Mesendoderm (in vitro differentiated cells): ENCODE measurements at regions not wholly inside any gene's neighbourhood (a gene's known extent, or its start where the extent isn't known, plus 50 kb on each side); places are given as distances from the start of the nearest gene placed in this dataset.

ENCODE experiments used
- DNase-seq: peaks from one replicate; pipeline ENCODE4 v3.0.0; 2013
- H2AK5ac ChIP-seq: 2 replicates; pipeline ENCODE4 v1.6.1; 2013; ENCODE audit warnings: low read length, inconsistent platforms
- H2BK120ac ChIP-seq: 2 replicates; pipeline ENCODE4 v1.6.1; 2013; ENCODE audit warnings: low read depth, mild to moderate bottlenecking, low read length, moderate library complexity, mixed read lengths
- H2BK15ac ChIP-seq: replicated peaks from 2 replicates; pipeline ENCODE4 v1.6.1; 2013; ENCODE audit warnings: low read depth, mild to moderate bottlenecking, moderate library complexity
- H2BK5ac ChIP-seq: 2 replicates; pipeline ENCODE4 v1.6.1; 2013; ENCODE audit warnings: low read length, inconsistent platforms
- H3K18ac ChIP-seq: 2 replicates; pipeline ENCODE4 v1.6.1; 2013; ENCODE audit warnings: mild to moderate bottlenecking, low read length, mixed read lengths
- H3K23ac ChIP-seq: one replicate; pipeline ENCODE4 v1.6.1; 2013; ENCODE audit warnings: low read length
- H3K27ac ChIP-seq: 2 replicates; pipeline ENCODE4 v1.5.1; 2013; ENCODE audit warnings: low read depth, mild to moderate bottlenecking, inconsistent platforms, low read length, moderate library complexity
- H3K27me3 ChIP-seq: 2 replicates; pipeline ENCODE4 v1.6.1; 2013; ENCODE audit warnings: low read length, control low read depth, mild to moderate bottlenecking, inconsistent platforms; ENCODE audit not compliant: insufficient read depth, poor library complexity
- H3K36me3 ChIP-seq: 2 replicates; pipeline ENCODE4 v1.6.1; 2013; ENCODE audit warnings: low read length, inconsistent platforms; ENCODE audit not compliant: control insufficient read depth, insufficient read depth
- H3K4ac ChIP-seq: one replicate; pipeline ENCODE4 v1.6.1; 2013; ENCODE audit warnings: low read depth, mild to moderate bottlenecking, low read length, moderate library complexity
- H3K4me1 ChIP-seq: 2 replicates; pipeline ENCODE4 v1.6.1; 2013; ENCODE audit warnings: low read depth, low read length, inconsistent platforms; ENCODE audit not compliant: control insufficient read depth
- H3K4me2 ChIP-seq: 2 replicates; pipeline ENCODE4 v1.6.1; 2013; ENCODE audit warnings: low read length
- H3K4me3 ChIP-seq: 2 replicates; pipeline ENCODE4 v1.5.1; 2013; ENCODE audit warnings: mild to moderate bottlenecking, low read length
- H3K56ac ChIP-seq: one replicate; pipeline ENCODE4 v1.6.1; 2013; ENCODE audit warnings: low read length
- H3K79me1 ChIP-seq: 2 replicates; pipeline ENCODE4 v1.6.1; 2013; ENCODE audit warnings: low read length, inconsistent platforms
- H3K79me2 ChIP-seq: 2 replicates; pipeline ENCODE4 v1.6.1; 2013; ENCODE audit warnings: mild to moderate bottlenecking, low read length; ENCODE audit not compliant: control insufficient read depth, insufficient read depth
- H3K9ac ChIP-seq: 2 replicates; pipeline ENCODE4 v1.6.1; 2013; ENCODE audit warnings: low read length, inconsistent platforms
- H4K5ac ChIP-seq: one replicate; pipeline ENCODE4 v1.6.1; 2013; ENCODE audit warnings: low read length
- H4K8ac ChIP-seq: one replicate; pipeline ENCODE4 v1.6.1; 2013; ENCODE audit warnings: low read depth, mild to moderate bottlenecking, control low read depth, low read length, moderate library complexity
- WGBS: extraction: QIAGEN DNeasy Blood & Tissue Kit; methylation state at CpG from one replicate; pipeline ENCODE4 v1.1.7; 2013; ENCODE audit warnings: low lambda C conversion rate, missing lambda C conversion rate; ENCODE audit not compliant: insufficient coverage; ENCODE audit errors: extremely low coverage; 5-methylcytosine and 5-hydroxymethylcytosine counted together

GRCh38 chr20:4342609-4343008, 93.5 kb upstream of the ADRA1D start:
- Histone ChIP-seq H3K4me3 (no peak overlapping the region), H2AK5ac (no peak overlapping the region), H3K79me2 (no peaks in the 10 kb centered on the region), H3K9ac (no peak overlapping the region), H3K79me1 (no peaks in the 10 kb centered on the region), H3K36me3 (no peaks in the 10 kb centered on the region), H4K8ac (no peak overlapping the region), H3K4me1 (no peaks in the 10 kb centered on the region), H3K27me3 (no peaks in the 10 kb centered on the region), H2BK5ac (no peak overlapping the region), H3K4me2 (no peak overlapping the region), H3K23ac (no peak overlapping the region), H2BK120ac (no peak overlapping the region), H3K27ac (no peak overlapping the region), H3K56ac (no peak overlapping the region), H2BK15ac (no peak overlapping the region), H4K5ac (no peak overlapping the region), H3K4ac (no peak overlapping the region), H3K18ac (no peak overlapping the region)
- WGBS = no CpG with 5 or more reads among the region's 2 CpGs
- DNase-seq = no peak

GRCh38 chr20:4341804-4342485, 92.9 kb upstream of the ADRA1D start:
- H2BK5ac ChIP-seq = no peak overlapping the region
- H3K27ac ChIP-seq = no peak overlapping the region

GRCh38 chr20:4335722-4336121, 86.6 kb upstream of the ADRA1D start:
- Histone ChIP-seq H3K27me3 (no peaks in the 10 kb centered on the region), H3K4me2 (no peak overlapping the region), H3K79me1 (no peaks in the 10 kb centered on the region), H3K4me3 (no peak overlapping the region), H4K8ac (no peak overlapping the region), H4K5ac (no peak overlapping the region), H3K79me2 (no peaks in the 10 kb centered on the region), H3K56ac (no peak overlapping the region), H3K4ac (no peak overlapping the region), H3K18ac (no peak overlapping the region), H2BK120ac (no peak overlapping the region), H3K23ac (no peak overlapping the region), H3K27ac (no peak overlapping the region), H3K36me3 (no peaks in the 10 kb centered on the region), H3K9ac (no peak overlapping the region), H2BK5ac (no peak overlapping the region), H3K4me1 (no peaks in the 10 kb centered on the region), H2AK5ac (no peak overlapping the region), H2BK15ac (no peak overlapping the region)
- WGBS = no CpG with 5 or more reads among the region's 1 CpG
- DNase-seq = no peak

More at GRCh38 chr20:4341804-4342485, 92.9 kb upstream of the ADRA1D start:
- Histone ChIP-seq H4K8ac (no peak overlapping the region), H3K4me3 (no peak overlapping the region), H3K23ac (no peak overlapping the region), H3K79me1 (no peaks in the 10 kb centered on the region), H3K4me1 (no peaks in the 10 kb centered on the region), H2AK5ac (no peak overlapping the region), H3K4ac (no peak overlapping the region), H3K4me2 (no peak overlapping the region), H3K56ac (no peak overlapping the region), H3K79me2 (no peaks in the 10 kb centered on the region), H3K27me3 (no peaks in the 10 kb centered on the region), H4K5ac (no peak overlapping the region), H2BK15ac (no peak overlapping the region), H3K18ac (no peak overlapping the region), H3K9ac (no peak overlapping the region), H2BK120ac (no peak overlapping the region), H3K36me3 (no peaks in the 10 kb centered on the region)
- no peak for DNase-seq
- no CpG with 5 or more reads among the region's 6 CpGs for WGBS

GRCh38 chr20:4332121-4332860, 83.2 kb upstream of the ADRA1D start:
- H3K4me2 ChIP-seq = no peak overlapping the region
- no peak overlapping the region for H2AK5ac ChIP-seq
- H4K5ac ChIP-seq = no peak overlapping the region
- no peaks in the 10 kb centered on the region for H3K36me3 ChIP-seq
- H3K27me3 ChIP-seq = no peaks in the 10 kb centered on the region
- no peak overlapping the region for H3K18ac ChIP-seq
- H3K56ac ChIP-seq = no peak overlapping the region
- H3K4ac ChIP-seq = no peak overlapping the region
- H2BK5ac ChIP-seq = no peak overlapping the region
- no peak for DNase-seq
- H3K4me1 ChIP-seq = no peaks in the 10 kb centered on the region
- no peaks in the 10 kb centered on the region for H3K79me2 ChIP-seq
- H3K23ac ChIP-seq = no peak overlapping the region
- H2BK15ac ChIP-seq = no peak overlapping the region
- H3K9ac ChIP-seq = no peak overlapping the region
- no peak overlapping the region for H3K27ac ChIP-seq
- H4K8ac ChIP-seq = no peak overlapping the region
- WGBS = no CpG with 5 or more reads among the region's 5 CpGs
- H2BK120ac ChIP-seq = no peak overlapping the region
- no peak overlapping the region for H3K4me3 ChIP-seq
- no peaks in the 10 kb centered on the region for H3K79me1 ChIP-seq

- H4K8ac ChIP-seq = no peak overlapping the region
- no peak overlapping the region for H2AK5ac ChIP-seq
- H3K4me3 ChIP-seq = no peak overlapping the region
- H3K79me2 ChIP-seq = no peaks in the 10 kb centered on the region
- no peak for DNase-seq
- no peak overlapping the region for H3K4me2 ChIP-seq
- no peak overlapping the region for H3K18ac ChIP-seq
- no CpG with 5 or more reads among the region's 5 CpGs for WGBS
- no peaks in the 10 kb centered on the region for H3K27me3 ChIP-seq
- no peak overlapping the region for H3K56ac ChIP-seq
- H3K9ac ChIP-seq = no peak overlapping the region
- H3K27ac ChIP-seq = no peak overlapping the region
- no peaks in the 10 kb centered on the region for H3K4me1 ChIP-seq
- no peak overlapping the region for H4K5ac ChIP-seq
- no peaks in the 10 kb centered on the region for H3K79me1 ChIP-seq
- H2BK5ac ChIP-seq = no peak overlapping the region
- H3K36me3 ChIP-seq = no peaks in the 10 kb centered on the region
- no peak overlapping the region for H3K4ac ChIP-seq
- H2BK120ac ChIP-seq = no peak overlapping the region
- H2BK15ac ChIP-seq = no peak overlapping the region
- no peak overlapping the region for H3K23ac ChIP-seq
Observed at GRCh38 chr20:4330011-4330410, 80.9 kb upstream of the ADRA1D start.
